ENCODE measurements at regions not wholly inside any gene's neighbourhood (a gene's known extent, or its start where the extent isn't known, plus 50 kb on each side); places are given as distances from the start of the nearest gene placed in this dataset.

DNA sequence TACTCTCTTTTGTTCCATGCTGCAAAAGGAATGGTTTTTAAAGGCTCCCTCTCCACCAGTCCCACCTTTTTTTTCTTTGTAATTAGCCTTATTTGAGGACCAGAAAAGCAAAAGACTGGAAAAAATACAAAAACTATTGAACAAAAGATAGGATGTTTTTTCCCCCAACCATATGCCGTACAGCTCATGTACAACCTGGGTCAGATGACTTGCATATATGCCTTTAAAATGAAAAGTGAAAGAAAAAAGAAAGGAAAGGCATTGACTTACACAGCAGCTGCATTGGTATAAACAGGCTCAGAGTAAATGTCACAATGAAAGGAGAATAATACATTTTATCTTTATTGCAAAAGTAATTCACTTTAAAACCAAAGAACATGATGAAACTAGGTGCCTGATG is 69.5 kb upstream of the CMC1 start:
- TF ChIP-seq, protein P1, sequence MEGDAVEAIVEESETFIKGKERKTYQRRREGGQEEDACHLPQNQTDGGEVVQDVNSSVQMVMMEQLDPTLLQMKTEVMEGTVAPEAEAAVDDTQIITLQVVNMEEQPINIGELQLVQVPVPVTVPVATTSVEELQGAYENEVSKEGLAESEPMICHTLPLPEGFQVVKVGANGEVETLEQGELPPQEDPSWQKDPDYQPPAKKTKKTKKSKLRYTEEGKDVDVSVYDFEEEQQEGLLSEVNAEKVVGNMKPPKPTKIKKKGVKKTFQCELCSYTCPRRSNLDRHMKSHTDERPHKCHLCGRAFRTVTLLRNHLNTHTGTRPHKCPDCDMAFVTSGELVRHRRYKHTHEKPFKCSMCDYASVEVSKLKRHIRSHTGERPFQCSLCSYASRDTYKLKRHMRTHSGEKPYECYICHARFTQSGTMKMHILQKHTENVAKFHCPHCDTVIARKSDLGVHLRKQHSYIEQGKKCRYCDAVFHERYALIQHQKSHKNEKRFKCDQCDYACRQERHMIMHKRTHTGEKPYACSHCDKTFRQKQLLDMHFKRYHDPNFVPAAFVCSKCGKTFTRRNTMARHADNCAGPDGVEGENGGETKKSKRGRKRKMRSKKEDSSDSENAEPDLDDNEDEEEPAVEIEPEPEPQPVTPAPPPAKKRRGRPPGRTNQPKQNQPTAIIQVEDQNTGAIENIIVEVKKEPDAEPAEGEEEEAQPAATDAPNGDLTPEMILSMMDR (IDR thresholded peaks at IDR 0.05; ENCODE audit: low read length): no peak
- no peak for TF ChIP-seq EZH2phosphoT487 (IDR thresholded peaks at IDR 0.05; ENCODE audit: low read length)
